SK-N-SH treated with all-trans-retinoic acid at 6 μM for 48 hours (cell line): ENCODE measurements at regions not wholly inside any gene's neighbourhood (a gene's known extent, or its start where the extent isn't known, plus 50 kb on each side); places are given as distances from the start of the nearest gene placed in this dataset.

Experiments used
- ESRRG ChIP-seq: fragments of 250-450 bp; sonication (Bioruptor Pico); IDR thresholded peaks from 2 replicates; pipeline ENCODE4 v1.6.1; 2021; ENCODE audit warnings: mild to moderate bottlenecking
- ZFP3 ChIP-seq: fragments of 250-450 bp; sonication (Bioruptor Pico); IDR thresholded peaks from 2 replicates; pipeline ENCODE4 v1.5.0; 2020; ENCODE audit warnings: mild to moderate bottlenecking, moderate library complexity
- ZNF8 ChIP-seq: fragments of 450-650 bp; formaldehyde crosslinking; IDR thresholded peaks from 2 replicates; pipeline ENCODE4 v1.5.0; 2020; ENCODE audit warnings: mild to moderate bottlenecking, moderate library complexity
- TF ChIP-seq, protein P1 (sequence below): fragments of 250-450 bp; sonication (Bioruptor Pico); IDR thresholded peaks from 2 replicates; pipeline ENCODE4 v1.8.0; 2020; ENCODE audit warnings: mild to moderate bottlenecking, moderate library complexity, borderline replicate concordance

DNA sequence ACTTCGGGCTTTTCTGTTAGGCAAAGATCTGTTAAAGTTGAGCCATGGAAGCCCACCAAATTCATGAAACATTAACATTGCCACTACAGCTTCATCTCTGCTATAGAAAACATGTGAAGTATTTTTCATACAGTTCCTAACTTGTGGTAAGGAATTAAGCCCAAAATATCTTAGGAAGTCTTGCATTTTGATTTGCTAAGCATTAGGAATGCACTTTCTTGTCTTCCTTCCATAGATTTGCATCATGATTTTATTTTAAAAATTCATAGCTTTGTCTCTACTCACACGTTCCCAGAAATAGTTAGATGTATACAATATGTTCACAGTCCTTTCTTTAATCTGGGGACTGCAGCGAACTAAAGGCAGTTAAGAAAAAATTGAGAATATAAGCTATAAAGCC lies 325.6 kb downstream of the CENPW start:
- TF ChIP-seq ESRRG (CRISPR knock-in tag) (no peak), ZNF8 (no peak), ZFP3 (CRISPR knock-in tag) (no peak)
- TF ChIP-seq, protein P1, sequence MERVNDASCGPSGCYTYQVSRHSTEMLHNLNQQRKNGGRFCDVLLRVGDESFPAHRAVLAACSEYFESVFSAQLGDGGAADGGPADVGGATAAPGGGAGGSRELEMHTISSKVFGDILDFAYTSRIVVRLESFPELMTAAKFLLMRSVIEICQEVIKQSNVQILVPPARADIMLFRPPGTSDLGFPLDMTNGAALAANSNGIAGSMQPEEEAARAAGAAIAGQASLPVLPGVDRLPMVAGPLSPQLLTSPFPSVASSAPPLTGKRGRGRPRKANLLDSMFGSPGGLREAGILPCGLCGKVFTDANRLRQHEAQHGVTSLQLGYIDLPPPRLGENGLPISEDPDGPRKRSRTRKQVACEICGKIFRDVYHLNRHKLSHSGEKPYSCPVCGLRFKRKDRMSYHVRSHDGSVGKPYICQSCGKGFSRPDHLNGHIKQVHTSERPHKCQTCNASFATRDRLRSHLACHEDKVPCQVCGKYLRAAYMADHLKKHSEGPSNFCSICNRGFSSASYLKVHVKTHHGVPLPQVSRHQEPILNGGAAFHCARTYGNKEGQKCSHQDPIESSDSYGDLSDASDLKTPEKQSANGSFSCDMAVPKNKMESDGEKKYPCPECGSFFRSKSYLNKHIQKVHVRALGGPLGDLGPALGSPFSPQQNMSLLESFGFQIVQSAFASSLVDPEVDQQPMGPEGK (CRISPR knock-in tag): no peak
